GM21360 (cell line): ENCODE measurements at regions not wholly inside any gene's neighbourhood (a gene's known extent, or its start where the extent isn't known, plus 50 kb on each side); places are given as distances from the start of the nearest gene placed in this dataset.
"Not testable (repeated sequence)": the region's sequence is repeated elsewhere in the genome, so short reads cannot be mapped to it uniquely, and the experiment has no call there.

Source experiments
- ATAC-seq: cut with Tn5 transposase; IDR thresholded peaks from one replicate; pipeline ENCODE4 v1.9.1; 2021; ENCODE audit warnings: mild to moderate bottlenecking, moderate library complexity; ENCODE audit not compliant: unreplicated experiment

GRCh38 chr5:143588933-143589662 lies 185.6 kb upstream of the NR3C1 start:
- ATAC-seq, result no peak

GRCh38 chr5:143588121-143588520 lies 184.6 kb upstream of the NR3C1 start:
- ATAC-seq, result not testable (repeated sequence)

GRCh38 chr5:143586781-143587362 lies 183.4 kb upstream of the NR3C1 start:
- no peak for ATAC-seq

GRCh38 chr5:143585970-143586369 lies 182.5 kb upstream of the NR3C1 start:
- ATAC-seq, result no peak

- ATAC-seq, result no peak
These were observed 179.9 kb upstream of the NR3C1 start for GRCh38 chr5:143583409-143583808.

- no peak for ATAC-seq
These were observed 179.4 kb upstream of the NR3C1 start for GRCh38 chr5:143582869-143583268.

- no peak for ATAC-seq
These were observed 178.7 kb upstream of the NR3C1 start for GRCh38 chr5:143582176-143582575.

- ATAC-seq, result no peak
These were observed 178.2 kb upstream of the NR3C1 start for GRCh38 chr5:143581649-143582048.

GRCh38 chr5:143581147-143581546 lies 177.7 kb upstream of the NR3C1 start:
- ATAC-seq, result no peak

GRCh38 chr5:143576711-143577484 lies 173.4 kb upstream of the NR3C1 start:
- no peak for ATAC-seq

- no peak for ATAC-seq
These were observed 171.8 kb upstream of the NR3C1 start for GRCh38 chr5:143575286-143575685.

- no peak for ATAC-seq
These were observed 170.8 kb upstream of the NR3C1 start for GRCh38 chr5:143574236-143574635.

GRCh38 chr5:143573568-143574170 lies 170.2 kb upstream of the NR3C1 start:
- ATAC-seq, result peak; percentile 73

GRCh38 chr5:143572671-143573070 lies 169.2 kb upstream of the NR3C1 start:
- ATAC-seq, result no peak

GRCh38 chr5:143571642-143572624 lies 168.4 kb upstream of the NR3C1 start:
- ATAC-seq, result no peak

- ATAC-seq, result no peak
These were observed 167.5 kb upstream of the NR3C1 start for GRCh38 chr5:143570989-143571388.

GRCh38 chr5:143569722-143570567 lies 166.5 kb upstream of the NR3C1 start:
- ATAC-seq, result no peak

GRCh38 chr5:143569213-143569701 lies 165.8 kb upstream of the NR3C1 start:
- no peak for ATAC-seq
